ENCODE measurements at regions not wholly inside any gene's neighbourhood (a gene's known extent, or its start where the extent isn't known, plus 50 kb on each side); places are given as distances from the start of the nearest gene placed in this dataset.

DNA sequence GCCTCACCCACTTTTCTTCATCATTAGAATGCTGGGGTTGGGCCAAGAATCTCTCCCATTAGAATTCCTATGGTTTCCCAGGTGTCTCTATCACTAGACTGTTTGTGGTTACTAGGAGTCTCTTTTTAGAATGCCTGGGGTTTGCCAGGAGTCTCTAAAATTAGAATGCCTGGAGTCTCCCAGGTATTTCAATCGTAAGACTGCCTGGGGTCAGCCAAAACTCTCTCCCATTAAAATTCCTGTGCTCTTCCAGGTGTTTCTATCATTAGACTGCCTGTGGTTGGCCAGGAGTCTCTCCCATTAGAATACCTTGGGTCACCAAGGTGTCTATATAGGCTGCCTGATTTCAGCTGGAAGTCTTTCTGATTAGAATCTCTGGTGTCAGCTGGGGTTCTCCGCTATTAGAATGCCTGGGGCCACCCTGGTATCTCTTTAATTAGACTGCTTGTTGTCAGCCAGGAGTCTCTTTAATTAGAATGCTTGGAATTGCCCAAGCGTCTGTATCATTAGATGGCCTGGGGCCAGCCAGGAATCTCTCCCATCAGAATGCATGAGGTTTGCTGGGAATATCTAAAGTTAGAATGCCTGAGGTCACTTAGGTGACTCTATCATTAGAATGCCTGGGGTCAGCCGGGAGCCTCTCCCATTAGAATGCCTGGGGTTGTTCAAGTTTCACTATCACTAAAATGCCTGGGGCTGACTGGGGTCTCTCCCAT lies 1479.2 kb downstream of the UQCRFS1 start:
- no peak for ATAC-seq
- 76% methylated on average over 4 of the region's 4 CpGs for WGBS (ENCODE audit: missing lambda C conversion rate)
- no peaks in the 10 kb centered on the region for H3K4me1 ChIP-seq
- ChIA-PET POLR2A (no interaction called here), CTCF (no interaction called here)
- no peak for FAIRE-seq
- H3K9me3 ChIP-seq = peaks cover 72% of the 10 kb centered on the region
- H3K27ac ChIP-seq = no peak overlapping the region
- H3K4me2 ChIP-seq = no peak overlapping the region
- TF ChIP-seq RFX5 (IDR thresholded peaks at IDR 0.05) = no peak
- TF ChIP-seq, protein P1, sequence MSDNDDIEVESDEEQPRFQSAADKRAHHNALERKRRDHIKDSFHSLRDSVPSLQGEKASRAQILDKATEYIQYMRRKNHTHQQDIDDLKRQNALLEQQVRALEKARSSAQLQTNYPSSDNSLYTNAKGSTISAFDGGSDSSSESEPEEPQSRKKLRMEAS (IDR thresholded peaks at IDR 0.05) = no peak
- TF ChIP-seq, protein P2, sequence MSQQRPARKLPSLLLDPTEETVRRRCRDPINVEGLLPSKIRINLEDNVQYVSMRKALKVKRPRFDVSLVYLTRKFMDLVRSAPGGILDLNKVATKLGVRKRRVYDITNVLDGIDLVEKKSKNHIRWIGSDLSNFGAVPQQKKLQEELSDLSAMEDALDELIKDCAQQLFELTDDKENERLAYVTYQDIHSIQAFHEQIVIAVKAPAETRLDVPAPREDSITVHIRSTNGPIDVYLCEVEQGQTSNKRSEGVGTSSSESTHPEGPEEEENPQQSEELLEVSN (IDR thresholded peaks at IDR 0.05; ENCODE audit: borderline replicate concordance, low read depth) = no peak
- TF ChIP-seq CBX2 (IDR thresholded peaks at IDR 0.05; ENCODE audit: borderline replicate concordance, low read depth) = no peak
- TF ChIP-seq POLR2A (IDR thresholded peaks at IDR 0.05; ENCODE audit: low read length) = no peak
- no peak for TF ChIP-seq KDM5A (IDR thresholded peaks at IDR 0.05)
- no peak for TF ChIP-seq CBX8 (IDR thresholded peaks at IDR 0.05)
- TF ChIP-seq TP53 (CRISPR knock-in tag; IDR thresholded peaks at IDR 0.05) = no peak
- TF ChIP-seq, protein P3, sequence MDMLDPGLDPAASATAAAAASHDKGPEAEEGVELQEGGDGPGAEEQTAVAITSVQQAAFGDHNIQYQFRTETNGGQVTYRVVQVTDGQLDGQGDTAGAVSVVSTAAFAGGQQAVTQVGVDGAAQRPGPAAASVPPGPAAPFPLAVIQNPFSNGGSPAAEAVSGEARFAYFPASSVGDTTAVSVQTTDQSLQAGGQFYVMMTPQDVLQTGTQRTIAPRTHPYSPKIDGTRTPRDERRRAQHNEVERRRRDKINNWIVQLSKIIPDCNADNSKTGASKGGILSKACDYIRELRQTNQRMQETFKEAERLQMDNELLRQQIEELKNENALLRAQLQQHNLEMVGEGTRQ (IDR thresholded peaks at IDR 0.05) = no peak
- TF ChIP-seq RNF2 (IDR thresholded peaks at IDR 0.05; ENCODE audit: borderline replicate concordance, low read depth) = no peak
- no peak for TF ChIP-seq FOSB (CRISPR knock-in tag; IDR thresholded peaks at IDR 0.05)
- no peak for TF ChIP-seq BHLHE40 (IDR thresholded peaks at IDR 0.05; ENCODE audit: low read depth, low read length)
- TF ChIP-seq, protein P4, sequence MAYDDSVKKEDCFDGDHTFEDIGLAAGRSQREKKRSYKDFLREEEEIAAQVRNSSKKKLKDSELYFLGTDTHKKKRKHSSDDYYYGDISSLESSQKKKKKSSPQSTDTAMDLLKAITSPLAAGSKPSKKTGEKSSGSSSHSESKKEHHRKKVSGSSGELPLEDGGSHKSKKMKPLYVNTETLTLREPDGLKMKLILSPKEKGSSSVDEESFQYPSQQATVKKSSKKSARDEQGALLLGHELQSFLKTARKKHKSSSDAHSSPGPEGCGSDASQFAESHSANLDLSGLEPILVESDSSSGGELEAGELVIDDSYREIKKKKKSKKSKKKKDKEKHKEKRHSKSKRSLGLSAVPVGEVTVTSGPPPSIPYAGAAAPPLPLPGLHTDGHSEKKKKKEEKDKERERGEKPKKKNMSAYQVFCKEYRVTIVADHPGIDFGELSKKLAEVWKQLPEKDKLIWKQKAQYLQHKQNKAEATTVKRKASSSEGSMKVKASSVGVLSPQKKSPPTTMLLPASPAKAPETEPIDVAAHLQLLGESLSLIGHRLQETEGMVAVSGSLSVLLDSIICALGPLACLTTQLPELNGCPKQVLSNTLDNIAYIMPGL (CRISPR knock-in tag; IDR thresholded peaks at IDR 0.05; ENCODE audit: borderline replicate concordance) = no peak
- TF ChIP-seq RAD21 (conservative IDR thresholded peaks at IDR 0.05 in 1 of 2, IDR thresholded peaks at IDR 0.05 in 1 of 2) = no peak
- TF ChIP-seq, protein P5, sequence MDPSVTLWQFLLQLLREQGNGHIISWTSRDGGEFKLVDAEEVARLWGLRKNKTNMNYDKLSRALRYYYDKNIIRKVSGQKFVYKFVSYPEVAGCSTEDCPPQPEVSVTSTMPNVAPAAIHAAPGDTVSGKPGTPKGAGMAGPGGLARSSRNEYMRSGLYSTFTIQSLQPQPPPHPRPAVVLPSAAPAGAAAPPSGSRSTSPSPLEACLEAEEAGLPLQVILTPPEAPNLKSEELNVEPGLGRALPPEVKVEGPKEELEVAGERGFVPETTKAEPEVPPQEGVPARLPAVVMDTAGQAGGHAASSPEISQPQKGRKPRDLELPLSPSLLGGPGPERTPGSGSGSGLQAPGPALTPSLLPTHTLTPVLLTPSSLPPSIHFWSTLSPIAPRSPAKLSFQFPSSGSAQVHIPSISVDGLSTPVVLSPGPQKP (IDR thresholded peaks at IDR 0.05; ENCODE audit: low read depth, low read length) = no peak
- TF ChIP-seq, protein P6, sequence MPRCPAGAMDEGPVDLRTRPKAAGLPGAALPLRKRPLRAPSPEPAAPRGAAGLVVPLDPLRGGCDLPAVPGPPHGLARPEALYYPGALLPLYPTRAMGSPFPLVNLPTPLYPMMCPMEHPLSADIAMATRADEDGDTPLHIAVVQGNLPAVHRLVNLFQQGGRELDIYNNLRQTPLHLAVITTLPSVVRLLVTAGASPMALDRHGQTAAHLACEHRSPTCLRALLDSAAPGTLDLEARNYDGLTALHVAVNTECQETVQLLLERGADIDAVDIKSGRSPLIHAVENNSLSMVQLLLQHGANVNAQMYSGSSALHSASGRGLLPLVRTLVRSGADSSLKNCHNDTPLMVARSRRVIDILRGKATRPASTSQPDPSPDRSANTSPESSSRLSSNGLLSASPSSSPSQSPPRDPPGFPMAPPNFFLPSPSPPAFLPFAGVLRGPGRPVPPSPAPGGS (IDR thresholded peaks at IDR 0.05) = no peak
- TF ChIP-seq MAZ (IDR thresholded peaks at IDR 0.05; ENCODE audit: borderline replicate concordance, low read depth, low read length) = no peak
- no peak overlapping the region for H3K4me3 ChIP-seq
- no peak for DNase-seq (ENCODE audit: low read depth in 1 of 2, low spot score in 1 of 2)

DNA sequence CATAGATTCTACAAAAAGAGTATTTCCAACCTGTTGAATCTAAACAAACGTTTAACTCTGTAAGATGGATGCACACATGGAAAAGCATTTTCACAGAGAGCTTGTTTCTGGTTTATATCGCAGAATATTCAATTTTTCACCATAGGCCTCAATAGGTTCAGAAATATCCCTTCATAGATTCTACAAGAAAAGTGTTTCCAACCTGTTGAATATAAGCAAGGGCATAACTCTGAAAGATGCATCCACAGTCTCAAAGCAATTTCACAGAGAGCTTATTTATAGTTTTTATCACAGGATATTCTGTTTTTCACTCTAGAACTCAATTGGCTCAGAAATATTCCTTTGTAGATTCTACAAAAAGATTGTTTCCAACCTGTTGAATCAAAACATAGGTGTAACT lies 1483.6 kb downstream of the UQCRFS1 start:
- Histone ChIP-seq H3K9me3 (peaks cover 90% of the 10 kb centered on the region), H3K4me2 (no peak overlapping the region), H3K4me3 (no peak overlapping the region), H3K4me1 (no peaks in the 10 kb centered on the region), H3K27ac (no peak overlapping the region)
- ATAC-seq = no peak
- no peak for DNase-seq (ENCODE audit: low read depth in 1 of 2, low spot score in 1 of 2)
- ChIA-PET CTCF (interaction anchor here (0.6 to 1.0 kb wide), 2 partner anchors 8 to 1692 kb away, joined by 3 read pairs; no protein-coding TSS in a partner anchor), POLR2A (no interaction called here)
- WGBS (ENCODE audit: missing lambda C conversion rate) = 66% methylated on average over 2 of the region's 2 CpGs
- no peak for FAIRE-seq
- TF ChIP-seq, protein P7, sequence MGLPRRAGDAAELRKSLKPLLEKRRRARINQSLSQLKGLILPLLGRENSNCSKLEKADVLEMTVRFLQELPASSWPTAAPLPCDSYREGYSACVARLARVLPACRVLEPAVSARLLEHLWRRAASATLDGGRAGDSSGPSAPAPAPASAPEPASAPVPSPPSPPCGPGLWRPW (IDR thresholded peaks at IDR 0.05) = no peak
- no peak for TF ChIP-seq HOXA7 (CRISPR knock-in tag; IDR thresholded peaks at IDR 0.05)
- TF ChIP-seq JUNB (IDR thresholded peaks at IDR 0.05) = no peak
- no peak for TF ChIP-seq CBX8 (IDR thresholded peaks at IDR 0.05)
- TF ChIP-seq POLR2A (IDR thresholded peaks at IDR 0.05; ENCODE audit: low read length) = no peak
- TF ChIP-seq, protein P3 (IDR thresholded peaks at IDR 0.05) = no peak
- TF ChIP-seq SREBF2 (IDR thresholded peaks at IDR 0.05) = no peak
- TF ChIP-seq CBX2 (IDR thresholded peaks at IDR 0.05; ENCODE audit: borderline replicate concordance, low read depth) = no peak
- TF ChIP-seq, protein P6 (IDR thresholded peaks at IDR 0.05) = no peak
- TF ChIP-seq NR3C1 (IDR thresholded peaks at IDR 0.05) = no peak
- TF ChIP-seq, protein P8, sequence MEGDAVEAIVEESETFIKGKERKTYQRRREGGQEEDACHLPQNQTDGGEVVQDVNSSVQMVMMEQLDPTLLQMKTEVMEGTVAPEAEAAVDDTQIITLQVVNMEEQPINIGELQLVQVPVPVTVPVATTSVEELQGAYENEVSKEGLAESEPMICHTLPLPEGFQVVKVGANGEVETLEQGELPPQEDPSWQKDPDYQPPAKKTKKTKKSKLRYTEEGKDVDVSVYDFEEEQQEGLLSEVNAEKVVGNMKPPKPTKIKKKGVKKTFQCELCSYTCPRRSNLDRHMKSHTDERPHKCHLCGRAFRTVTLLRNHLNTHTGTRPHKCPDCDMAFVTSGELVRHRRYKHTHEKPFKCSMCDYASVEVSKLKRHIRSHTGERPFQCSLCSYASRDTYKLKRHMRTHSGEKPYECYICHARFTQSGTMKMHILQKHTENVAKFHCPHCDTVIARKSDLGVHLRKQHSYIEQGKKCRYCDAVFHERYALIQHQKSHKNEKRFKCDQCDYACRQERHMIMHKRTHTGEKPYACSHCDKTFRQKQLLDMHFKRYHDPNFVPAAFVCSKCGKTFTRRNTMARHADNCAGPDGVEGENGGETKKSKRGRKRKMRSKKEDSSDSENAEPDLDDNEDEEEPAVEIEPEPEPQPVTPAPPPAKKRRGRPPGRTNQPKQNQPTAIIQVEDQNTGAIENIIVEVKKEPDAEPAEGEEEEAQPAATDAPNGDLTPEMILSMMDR (IDR thresholded peaks at IDR 0.05) = no peak
- TF ChIP-seq, protein P2 (IDR thresholded peaks at IDR 0.05; ENCODE audit: borderline replicate concordance, low read depth) = no peak
- no peak for TF ChIP-seq JUN (IDR thresholded peaks at IDR 0.05)

All from A549 (cell line).